Activated T-helper 1 cell treated with anti-CD3 and anti-CD28 coated beads, Interleukin-12 subunit alpha, Interleukin-12 subunit beta, Interleukin-2, Interleukin-4 antibody, amounts not matched to agents 30 ng/mL and 10 ng/mL and 1 ng/mL, durations not matched to agents 14 hours and 24 hours and 36 hours (primary cell): ENCODE measurements at regions not wholly inside any gene's neighbourhood (a gene's known extent, or its start where the extent isn't known, plus 50 kb on each side); places are given as distances from the start of the nearest gene placed in this dataset.
"Not testable (repeated sequence)": the region's sequence is repeated elsewhere in the genome, so short reads cannot be mapped to it uniquely, and the experiment has no call there.

Experiments
- DNase-seq: peaks from one replicate; pipeline ENCODE4 v3.0.0; 2021; ENCODE audit warnings: low spot score
- H3K27ac Mint-ChIP-seq: one replicate; pipeline ENCODE4 v1.8.0; 2021; ENCODE audit warnings: mild to moderate bottlenecking, mixed read lengths
- H3K27me3 Mint-ChIP-seq: one replicate; pipeline ENCODE4 v1.8.0; 2022; ENCODE audit warnings: mild to moderate bottlenecking, moderate library complexity, mixed read lengths; ENCODE audit not compliant: insufficient read depth
- H3K36me3 Mint-ChIP-seq: one replicate; pipeline ENCODE4 v1.8.0; 2021; ENCODE audit warnings: low read depth, mixed read lengths
- H3K4me1 Mint-ChIP-seq: one replicate; pipeline ENCODE4 v1.8.0; 2021; ENCODE audit warnings: low read depth, mixed read lengths
- H3K4me3 Mint-ChIP-seq: one replicate; pipeline ENCODE4 v1.8.0; 2021; ENCODE audit warnings: mild to moderate bottlenecking, moderate library complexity, mixed read lengths
- H3K9me3 Mint-ChIP-seq: one replicate; pipeline ENCODE4 v1.8.0; 2021; ENCODE audit warnings: mixed read lengths
- intact Hi-C: fragments of 100-400 bp; cut with micrococcal nuclease; formaldehyde crosslinking; loops from one replicate; pipeline ENCODE4 v1.15.1; 2024

- Mint-ChIP-seq H3K4me3 (no peak overlapping the region), H3K4me1 (no peaks in the 10 kb centered on the region), H3K27me3 (no peaks in the 10 kb centered on the region), H3K9me3 (peaks cover 11% of the 10 kb centered on the region), H3K36me3 (no peaks in the 10 kb centered on the region), H3K27ac (no peak overlapping the region)
- DNase-seq: no peak
- intact Hi-C loops: no loop called here
These were observed 437.5 kb downstream of the HTR1B start for GRCh38 chr6:77025736-77026223.

DNA sequence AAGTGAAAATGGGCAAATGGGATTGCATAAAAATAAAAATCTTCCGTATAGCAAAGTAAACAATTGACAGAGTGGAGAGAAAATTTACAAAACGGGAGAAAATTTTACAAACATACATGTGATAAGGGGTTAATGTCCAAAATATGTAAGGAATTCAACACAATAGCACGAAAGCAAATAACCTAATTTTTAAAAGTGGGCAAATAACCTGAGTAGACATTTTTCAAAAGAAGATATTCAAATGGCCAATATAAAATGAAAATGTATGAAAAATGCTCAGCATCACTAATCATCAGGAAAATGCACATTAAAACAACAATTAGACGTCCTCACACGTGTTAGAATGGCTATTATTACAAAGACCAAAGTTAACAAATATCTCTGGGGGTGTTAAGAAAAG lies 441.5 kb downstream of the HTR1B start:
- H3K4me1 Mint-ChIP-seq: no peaks in the 10 kb centered on the region
- DNase-seq: no peak
- no peak overlapping the region for H3K27ac Mint-ChIP-seq
- no peak overlapping the region for H3K4me3 Mint-ChIP-seq
- H3K9me3 Mint-ChIP-seq: no peaks in the 10 kb centered on the region
- H3K27me3 Mint-ChIP-seq: no peaks in the 10 kb centered on the region
- intact Hi-C loops: no loop called here
- H3K36me3 Mint-ChIP-seq: no peaks in the 10 kb centered on the region

DNA sequence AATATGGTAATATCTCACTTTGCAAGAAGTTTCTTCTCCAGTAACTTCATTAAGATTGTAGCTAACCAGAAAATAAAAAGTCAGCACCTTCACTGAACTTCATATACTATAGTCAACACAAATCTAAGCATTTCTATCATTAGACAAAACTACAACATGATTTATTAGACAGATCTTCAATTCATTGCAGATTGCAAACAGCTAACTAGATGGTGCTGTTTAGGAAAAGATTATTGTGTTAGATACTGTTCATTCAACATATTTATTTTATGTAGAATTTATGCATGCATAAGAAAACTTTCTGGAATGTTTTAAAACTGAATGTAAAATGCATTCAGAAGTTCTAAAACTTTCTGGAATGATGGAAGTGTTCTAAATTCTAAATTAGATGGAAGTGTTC lies 442.1 kb downstream of the HTR1B start:
- Mint-ChIP-seq H3K4me1 (no peaks in the 10 kb centered on the region), H3K36me3 (no peaks in the 10 kb centered on the region), H3K4me3 (no peak overlapping the region), H3K9me3 (no peaks in the 10 kb centered on the region), H3K27me3 (no peaks in the 10 kb centered on the region), H3K27ac (no peak overlapping the region)
- intact Hi-C loops: no loop called here
- no peak for DNase-seq

DNA sequence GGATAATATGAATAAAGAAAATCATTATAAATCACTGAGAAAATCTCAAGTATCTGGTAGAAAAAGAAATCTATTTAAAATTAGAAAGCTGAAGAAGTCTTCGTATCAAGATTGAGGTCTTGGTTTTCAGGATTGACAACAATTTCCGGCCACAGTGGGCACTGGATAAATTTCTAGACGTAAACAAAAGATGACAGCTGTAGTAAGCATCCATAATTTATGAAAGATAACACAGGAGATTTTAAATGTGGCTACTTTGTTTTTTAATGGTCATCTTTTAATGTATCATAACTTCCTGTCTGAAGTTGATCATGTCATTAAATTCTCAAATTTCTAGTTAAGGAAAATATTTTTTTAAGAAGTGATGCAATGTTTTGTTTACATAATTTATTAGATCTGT lies 444.2 kb downstream of the HTR1B start:
- Mint-ChIP-seq H3K27me3 (no peaks in the 10 kb centered on the region), H3K27ac (no peak overlapping the region), H3K4me1 (no peaks in the 10 kb centered on the region), H3K4me3 (no peak overlapping the region), H3K9me3 (no peaks in the 10 kb centered on the region), H3K36me3 (no peaks in the 10 kb centered on the region)
- no peak for DNase-seq
- intact Hi-C loops: no loop called here

- no peaks in the 10 kb centered on the region for H3K27me3 Mint-ChIP-seq
- peaks cover 5% of the 10 kb centered on the region for H3K9me3 Mint-ChIP-seq
- no peak overlapping the region for H3K4me3 Mint-ChIP-seq
- intact Hi-C loops: no loop called here
- H3K36me3 Mint-ChIP-seq: no peaks in the 10 kb centered on the region
- H3K27ac Mint-ChIP-seq: no peak overlapping the region
- H3K4me1 Mint-ChIP-seq: no peaks in the 10 kb centered on the region
- no peak for DNase-seq
These were observed 445.8 kb downstream of the HTR1B start for GRCh38 chr6:77017537-77017936.

DNA sequence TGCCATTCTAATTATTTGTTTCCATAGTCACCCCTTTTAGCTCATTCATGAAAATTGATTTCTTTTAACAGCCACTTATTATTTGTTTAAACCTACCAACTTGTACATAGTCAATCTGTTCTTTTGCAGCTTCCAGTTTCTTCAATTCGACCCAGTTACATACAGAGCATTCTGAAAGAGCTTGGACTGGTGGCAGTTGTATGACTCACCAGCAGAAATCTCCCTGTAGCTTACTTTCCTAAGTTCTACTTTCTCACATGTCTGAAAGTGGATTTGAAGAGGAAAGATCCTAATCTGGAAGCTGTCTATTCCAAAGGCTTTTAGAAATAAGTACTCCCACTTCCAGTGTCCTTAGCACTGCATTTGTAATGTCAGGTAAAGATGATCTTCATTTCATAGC lies 447.9 kb downstream of the HTR1B start:
- Mint-ChIP-seq H3K4me1 (no peaks in the 10 kb centered on the region), H3K4me3 (no peak overlapping the region), H3K27ac (no peak overlapping the region), H3K36me3 (no peaks in the 10 kb centered on the region), H3K9me3 (peaks cover 5% of the 10 kb centered on the region), H3K27me3 (no peaks in the 10 kb centered on the region)
- DNase-seq: no peak
- intact Hi-C loops: no loop called here

- no peaks in the 10 kb centered on the region for H3K4me1 Mint-ChIP-seq
- H3K4me3 Mint-ChIP-seq: no peak overlapping the region
- no peak for DNase-seq
- no peaks in the 10 kb centered on the region for H3K36me3 Mint-ChIP-seq
- H3K9me3 Mint-ChIP-seq: peaks cover 11% of the 10 kb centered on the region
- no peak overlapping the region for H3K27ac Mint-ChIP-seq
- intact Hi-C loops: no loop called here
- H3K27me3 Mint-ChIP-seq: no peaks in the 10 kb centered on the region
These were observed 451.3 kb downstream of the HTR1B start for GRCh38 chr6:77011929-77012545.

DNA sequence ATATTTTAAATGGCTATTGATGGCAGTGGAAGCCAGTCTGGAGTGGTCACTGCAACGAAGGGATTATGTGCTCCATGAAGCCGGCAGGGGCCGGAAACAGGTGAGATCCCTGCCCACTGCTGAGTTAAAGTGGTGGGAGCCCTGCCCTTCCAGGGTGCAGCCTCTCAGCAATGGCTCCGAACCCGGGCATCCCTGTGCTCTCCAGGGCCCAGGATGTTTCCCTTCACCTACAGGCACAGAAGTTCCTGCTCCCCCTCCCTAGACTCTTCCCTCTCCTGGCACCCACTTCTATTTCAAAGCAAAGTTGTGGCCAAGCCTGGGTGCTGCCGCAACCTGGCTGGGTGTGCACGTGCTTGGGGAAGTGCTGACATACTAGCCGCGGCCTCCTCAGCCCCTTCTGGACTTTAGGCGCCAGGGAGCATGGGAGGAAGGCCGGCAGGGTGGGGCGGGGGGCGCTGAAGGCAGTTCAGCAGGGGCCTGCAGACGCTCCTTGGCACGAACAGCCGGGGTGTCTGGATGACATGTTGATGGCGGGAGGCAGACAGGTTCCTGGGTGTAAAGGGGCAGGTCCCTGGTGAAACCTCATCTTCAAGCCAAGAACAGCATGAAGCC lies 452.3 kb downstream of the HTR1B start:
- no peak for DNase-seq
- H3K27me3 Mint-ChIP-seq: no peaks in the 10 kb centered on the region
- H3K36me3 Mint-ChIP-seq: no peaks in the 10 kb centered on the region
- intact Hi-C loops: no loop called here
- H3K9me3 Mint-ChIP-seq: peaks cover 11% of the 10 kb centered on the region
- H3K4me1 Mint-ChIP-seq: no peaks in the 10 kb centered on the region
- no peak overlapping the region for H3K4me3 Mint-ChIP-seq
- no peak overlapping the region for H3K27ac Mint-ChIP-seq

GRCh38 chr6:76992553-76992952 lies 470.7 kb downstream of the HTR1B start:
- H3K27me3 Mint-ChIP-seq: no peaks in the 10 kb centered on the region
- no peaks in the 10 kb centered on the region for H3K4me1 Mint-ChIP-seq
- no peak overlapping the region for H3K27ac Mint-ChIP-seq
- intact Hi-C loops: no loop called here
- no peaks in the 10 kb centered on the region for H3K36me3 Mint-ChIP-seq
- DNase-seq: no peak
- peaks cover 11% of the 10 kb centered on the region for H3K9me3 Mint-ChIP-seq
- H3K4me3 Mint-ChIP-seq: no peak overlapping the region

DNA sequence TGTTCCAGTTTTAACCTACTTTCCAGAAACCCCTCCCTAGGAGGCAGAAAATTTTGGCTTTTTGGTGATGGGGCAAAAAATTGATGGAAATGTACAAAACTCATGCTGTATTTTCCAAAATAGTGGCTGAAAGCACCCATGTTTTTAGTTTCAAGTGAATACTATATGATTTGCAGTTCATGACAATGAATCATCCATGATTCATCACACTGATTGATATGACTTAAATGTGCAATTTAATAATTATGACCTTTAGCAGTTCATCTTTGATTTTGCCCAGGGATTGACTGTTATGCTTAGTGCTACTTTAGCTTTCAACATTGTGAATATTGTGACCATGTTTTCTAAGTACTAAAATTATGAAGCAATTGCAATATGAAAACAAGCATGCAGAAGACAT lies 478.7 kb downstream of the HTR1B start:
- H3K36me3 Mint-ChIP-seq: no peaks in the 10 kb centered on the region
- no peak overlapping the region for H3K4me3 Mint-ChIP-seq
- H3K4me1 Mint-ChIP-seq: no peaks in the 10 kb centered on the region
- DNase-seq: no peak
- H3K27ac Mint-ChIP-seq: no peak overlapping the region
- H3K9me3 Mint-ChIP-seq: peaks cover 10% of the 10 kb centered on the region
- intact Hi-C loops: no loop called here
- H3K27me3 Mint-ChIP-seq: no peaks in the 10 kb centered on the region

DNA sequence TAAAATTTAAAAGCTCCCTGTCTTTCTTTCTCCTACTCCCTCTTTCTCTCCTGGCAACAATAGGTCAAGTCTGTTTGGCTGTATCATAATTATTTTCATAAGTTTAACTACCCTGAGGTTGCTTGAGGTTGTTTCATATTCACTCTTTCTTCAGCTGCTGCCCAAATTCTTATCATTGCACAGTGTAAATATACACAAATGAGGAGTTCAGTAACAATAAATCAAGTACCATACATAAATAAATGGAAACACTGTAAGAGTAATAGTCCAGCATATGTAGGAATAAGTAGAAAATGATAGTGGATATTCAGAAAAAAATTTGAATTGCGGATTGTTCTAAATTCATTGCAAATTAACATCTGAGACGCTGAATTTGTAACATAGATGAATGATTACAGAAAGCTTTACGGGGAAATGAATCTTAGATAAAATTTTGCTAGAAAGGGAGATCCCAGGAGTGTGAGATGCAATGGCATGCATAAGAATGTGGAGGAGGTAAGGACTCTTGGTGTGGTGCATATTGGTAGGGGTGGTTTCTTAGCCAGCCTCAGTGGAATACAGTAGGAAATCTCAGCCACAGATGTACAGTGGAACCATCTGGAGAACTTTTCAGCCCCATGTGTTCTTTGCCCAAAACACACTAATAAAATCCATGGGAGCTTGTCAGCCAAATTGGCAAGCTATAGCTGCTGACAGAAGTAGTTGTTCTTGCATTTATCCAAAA lies 480.7 kb downstream of the HTR1B start:
- H3K9me3 Mint-ChIP-seq: peaks cover 10% of the 10 kb centered on the region
- no peaks in the 10 kb centered on the region for H3K4me1 Mint-ChIP-seq
- intact Hi-C loops: no loop called here

GRCh38 chr6:76972474-76972873 lies 490.8 kb downstream of the HTR1B start:
- Mint-ChIP-seq H3K27me3 (no peaks in the 10 kb centered on the region), H3K9me3 (no peaks in the 10 kb centered on the region), H3K27ac (no peak overlapping the region), H3K4me1 (no peaks in the 10 kb centered on the region), H3K4me3 (no peak overlapping the region), H3K36me3 (no peaks in the 10 kb centered on the region)
- DNase-seq: no peak
- intact Hi-C loops: no loop called here

More for the DNA sequence above, 480.7 kb downstream of the HTR1B start:
- no peaks in the 10 kb centered on the region for H3K27me3 Mint-ChIP-seq
- DNase-seq: no peak
- H3K27ac Mint-ChIP-seq: no peak overlapping the region
- H3K36me3 Mint-ChIP-seq: no peaks in the 10 kb centered on the region
- no peak overlapping the region for H3K4me3 Mint-ChIP-seq

DNA sequence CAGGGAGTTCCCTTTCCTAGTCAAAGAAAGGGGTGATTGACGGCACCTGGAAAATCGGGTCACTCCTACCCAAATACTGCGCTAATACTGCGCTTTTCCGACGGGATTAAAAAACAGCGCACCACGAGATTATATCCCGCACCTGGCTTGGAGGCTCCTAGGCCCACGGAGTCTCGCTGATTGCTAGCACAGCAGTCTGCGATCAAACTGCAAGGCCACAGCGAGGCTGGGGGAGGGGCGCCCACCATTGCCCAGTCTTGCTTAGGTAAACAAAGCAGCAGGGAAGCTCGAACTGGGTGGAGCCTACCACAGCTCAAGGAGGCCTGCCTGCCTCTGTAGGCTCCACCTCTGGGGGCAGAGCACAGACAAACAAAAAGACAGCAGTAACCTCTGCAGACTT lies 504.1 kb downstream of the HTR1B start:
- intact Hi-C loops, DNase-seq, H3K27ac Mint-ChIP-seq, H3K4me1 Mint-ChIP-seq, H3K4me3 Mint-ChIP-seq, H3K27me3 Mint-ChIP-seq, H3K36me3 Mint-ChIP-seq: not testable (repeated sequence)
- peaks cover 28% of the 10 kb centered on the region for H3K9me3 Mint-ChIP-seq
